Neural cell (in vitro differentiated cells): ENCODE measurements at regions not wholly inside any gene's neighbourhood (a gene's known extent, or its start where the extent isn't known, plus 50 kb on each side); places are given as distances from the start of the nearest gene placed in this dataset.

Experiments
- H2AFZ ChIP-seq: fragments of 200-600, 300-800 bp; sonication (generic), shearing (Covaris generic); 2 replicates; pipeline ENCODE4 v1.6.0; 2014; ENCODE audit warnings: low read depth, mild to moderate bottlenecking, antibody characterized with exemption, low read length, moderate library complexity
- H3F3A ChIP-seq: fragments of 200-600 bp; shearing (Covaris generic); 2 replicates; pipeline ENCODE4 v1.6.1; 2016; ENCODE audit warnings: mild to moderate bottlenecking, moderate library complexity, mixed read lengths, antibody characterized with exemption, low read length; ENCODE audit not compliant: insufficient read depth, poor library complexity, severe bottlenecking
- H3K27ac ChIP-seq: fragments of 200-600, 300-800 bp; sonication (generic), shearing (Covaris generic); 2 replicates; pipeline ENCODE4 v1.5.1; 2014; ENCODE audit warnings: mild to moderate bottlenecking, low read length, moderate library complexity
- H3K27me3 ChIP-seq: fragments of 300-800, 200-600 bp; sonication (generic), shearing (Covaris generic); 2 replicates; pipeline ENCODE4 v1.6.0; 2014; ENCODE audit warnings: mild to moderate bottlenecking, low read depth, low read length, moderate library complexity; ENCODE audit not compliant: insufficient read depth
- H3K36me3 ChIP-seq: fragments of 300-800, 200-600 bp; sonication (generic), shearing (Covaris generic); 2 replicates; pipeline ENCODE4 v1.5.1; 2014; ENCODE audit warnings: mild to moderate bottlenecking, antibody characterized with exemption, low read length, moderate library complexity; ENCODE audit not compliant: insufficient read depth
- H3K4me2 ChIP-seq: fragments of 300-800, 200-600 bp; sonication (generic), shearing (Covaris generic); 2 replicates; pipeline ENCODE4 v1.6.0; 2014; ENCODE audit warnings: mild to moderate bottlenecking, low read length
- H3K4me3 ChIP-seq: fragments of 300-800, 200-600 bp; sonication (generic), shearing (Covaris generic); 2 replicates; pipeline ENCODE4 v1.5.1; 2014; ENCODE audit warnings: mild to moderate bottlenecking, low read length, moderate library complexity
- H3K79me2 ChIP-seq: fragments of 200-600 bp; shearing (Covaris generic); replicated peaks from 2 replicates; pipeline ENCODE4 v1.6.0; 2014; ENCODE audit warnings: mild to moderate bottlenecking, low read length, moderate library complexity; ENCODE audit not compliant: insufficient read depth
- H3K9ac ChIP-seq: fragments of 300-800, 200-600 bp; sonication (generic), shearing (Covaris generic); 2 replicates; pipeline ENCODE4 v1.6.1; 2016; ENCODE audit warnings: mild to moderate bottlenecking, low read length, mixed read lengths
- H3K9me2 ChIP-seq: fragments of 200-600 bp; shearing (Covaris generic); 2 replicates; pipeline ENCODE4 v1.6.1; 2016; ENCODE audit warnings: mild to moderate bottlenecking, low read length, mixed read lengths; ENCODE audit not compliant: insufficient read depth
- H3K9me3 ChIP-seq: fragments of 200-600, 300-800 bp; sonication (generic), shearing (Covaris generic); 2 replicates; pipeline ENCODE4 v1.6.1; 2016; ENCODE audit warnings: mild to moderate bottlenecking, mixed run types, low read length, moderate library complexity, mixed read lengths
- H4K20me1 ChIP-seq: fragments of 200-600 bp; shearing (Covaris generic); 2 replicates; pipeline ENCODE4 v1.6.1; 2016; ENCODE audit warnings: mild to moderate bottlenecking, mixed run types; ENCODE audit not compliant: insufficient read depth
- CTCF ChIP-seq: fragments of 450-650 bp; IDR thresholded peaks from 2 replicates; pipeline ENCODE4 v1.5.1; 2014; ENCODE audit warnings: antibody characterized with exemption, mild to moderate bottlenecking, moderate library complexity; ENCODE audit not compliant: poor library complexity, severe bottlenecking
- EP300 ChIP-seq: fragments of 450-650 bp; conservative IDR thresholded peaks from 2 replicates; pipeline ENCODE4 v1.6.1; 2014; ENCODE audit warnings: antibody characterized with exemption, mild to moderate bottlenecking, moderate library complexity; ENCODE audit not compliant: poor library complexity, severe bottlenecking
- EZH2 ChIP-seq: fragments of 200-600, 300-800 bp; shearing (Covaris generic), sonication (generic); IDR thresholded peaks from 2 replicates; pipeline ENCODE4 v1.6.1; 2014; ENCODE audit warnings: antibody characterized with exemption, low read length, borderline replicate concordance, mild to moderate bottlenecking; ENCODE audit not compliant: insufficient read depth, poor library complexity, severe bottlenecking
- MXI1 ChIP-seq: fragments of 450-650 bp; conservative IDR thresholded peaks from 2 replicates; pipeline ENCODE4 v1.6.1; 2014; ENCODE audit warnings: antibody characterized with exemption, mild to moderate bottlenecking; ENCODE audit not compliant: poor library complexity, severe bottlenecking
- POLR2AphosphoS5 ChIP-seq: IDR thresholded peaks from 2 replicates; pipeline ENCODE4 v1.6.1; 2012
- RAD21 ChIP-seq: fragments of 450-650 bp; conservative IDR thresholded peaks from 2 replicates; pipeline ENCODE4 v1.6.1; 2014; ENCODE audit warnings: antibody characterized with exemption, mild to moderate bottlenecking, moderate library complexity
- SMC3 ChIP-seq: fragments of 450-650 bp; conservative IDR thresholded peaks from 2 replicates; pipeline ENCODE4 v1.6.1; 2014; ENCODE audit warnings: antibody characterized with exemption, mild to moderate bottlenecking, moderate library complexity; ENCODE audit not compliant: poor library complexity
- TAF1 ChIP-seq: IDR thresholded peaks from 2 replicates; pipeline ENCODE4 v1.6.1; 2012; ENCODE audit warnings: low read depth
- TF ChIP-seq, protein P1 (sequence below): IDR thresholded peaks from 2 replicates; pipeline ENCODE4 v1.6.1; 2012; ENCODE audit warnings: borderline replicate concordance

- Histone ChIP-seq H4K20me1 (no peaks in the 10 kb centered on the region), H3K36me3 (no peaks in the 10 kb centered on the region), H2AFZ (no peak overlapping the region), H3K27ac (no peak overlapping the region), H3K4me3 (no peak overlapping the region), H3K9ac (no peak overlapping the region), H3K4me2 (no peak overlapping the region), H3K79me2 (no peaks in the 10 kb centered on the region), H3F3A (no peaks in the 10 kb centered on the region), H3K27me3 (no peaks in the 10 kb centered on the region), H3K9me2 (no peaks in the 10 kb centered on the region), H3K9me3 (no peaks in the 10 kb centered on the region)
- TF ChIP-seq CTCF (no peak), SMC3 (no peak)
These were observed 74.9 kb upstream of the IQCM start for GRCh38 chr4:149890531-149890930.

GRCh38 chr4:149891426-149891825, 75.8 kb upstream of the IQCM start:
- no peaks in the 10 kb centered on the region for H3K9me3 ChIP-seq
- no peaks in the 10 kb centered on the region for H3K79me2 ChIP-seq
- no peak overlapping the region for H3K27ac ChIP-seq
- no peak overlapping the region for H3K4me2 ChIP-seq
- TF ChIP-seq CTCF (no peak), POLR2AphosphoS5 (no peak), RAD21 (no peak), EP300 (no peak), MXI1 (no peak), EZH2 (no peak), TAF1 (no peak), SMC3 (no peak)
- TF ChIP-seq, protein P1, sequence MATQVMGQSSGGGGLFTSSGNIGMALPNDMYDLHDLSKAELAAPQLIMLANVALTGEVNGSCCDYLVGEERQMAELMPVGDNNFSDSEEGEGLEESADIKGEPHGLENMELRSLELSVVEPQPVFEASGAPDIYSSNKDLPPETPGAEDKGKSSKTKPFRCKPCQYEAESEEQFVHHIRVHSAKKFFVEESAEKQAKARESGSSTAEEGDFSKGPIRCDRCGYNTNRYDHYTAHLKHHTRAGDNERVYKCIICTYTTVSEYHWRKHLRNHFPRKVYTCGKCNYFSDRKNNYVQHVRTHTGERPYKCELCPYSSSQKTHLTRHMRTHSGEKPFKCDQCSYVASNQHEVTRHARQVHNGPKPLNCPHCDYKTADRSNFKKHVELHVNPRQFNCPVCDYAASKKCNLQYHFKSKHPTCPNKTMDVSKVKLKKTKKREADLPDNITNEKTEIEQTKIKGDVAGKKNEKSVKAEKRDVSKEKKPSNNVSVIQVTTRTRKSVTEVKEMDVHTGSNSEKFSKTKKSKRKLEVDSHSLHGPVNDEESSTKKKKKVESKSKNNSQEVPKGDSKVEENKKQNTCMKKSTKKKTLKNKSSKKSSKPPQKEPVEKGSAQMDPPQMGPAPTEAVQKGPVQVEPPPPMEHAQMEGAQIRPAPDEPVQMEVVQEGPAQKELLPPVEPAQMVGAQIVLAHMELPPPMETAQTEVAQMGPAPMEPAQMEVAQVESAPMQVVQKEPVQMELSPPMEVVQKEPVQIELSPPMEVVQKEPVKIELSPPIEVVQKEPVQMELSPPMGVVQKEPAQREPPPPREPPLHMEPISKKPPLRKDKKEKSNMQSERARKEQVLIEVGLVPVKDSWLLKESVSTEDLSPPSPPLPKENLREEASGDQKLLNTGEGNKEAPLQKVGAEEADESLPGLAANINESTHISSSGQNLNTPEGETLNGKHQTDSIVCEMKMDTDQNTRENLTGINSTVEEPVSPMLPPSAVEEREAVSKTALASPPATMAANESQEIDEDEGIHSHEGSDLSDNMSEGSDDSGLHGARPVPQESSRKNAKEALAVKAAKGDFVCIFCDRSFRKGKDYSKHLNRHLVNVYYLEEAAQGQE, result no peak
- no peaks in the 10 kb centered on the region for H3F3A ChIP-seq
- H3K27me3 ChIP-seq, result no peaks in the 10 kb centered on the region
- H3K4me3 ChIP-seq, result no peak overlapping the region
- H3K9ac ChIP-seq, result no peak overlapping the region
- no peaks in the 10 kb centered on the region for H3K9me2 ChIP-seq
- no peak overlapping the region for H2AFZ ChIP-seq
- H3K36me3 ChIP-seq, result no peaks in the 10 kb centered on the region
- H4K20me1 ChIP-seq, result no peaks in the 10 kb centered on the region
